Activated CD8-positive, alpha-beta memory T cell treated with anti-CD3 and anti-CD28 coated beads, Interleukin-2, amount 10 ng/mL, durations not matched to agents 7 days and 5 days (primary cell): ENCODE measurements at regions not wholly inside any gene's neighbourhood (a gene's known extent, or its start where the extent isn't known, plus 50 kb on each side); places are given as distances from the start of the nearest gene placed in this dataset.

Experiments used
- ATAC-seq: fragments of 150-1000 bp; cut with Tn5 transposase; one replicate; pipeline ENCODE4 v1.10.0; 2021; ENCODE audit warnings: moderate library complexity
- CTCF ChIA-PET: fragments of 350-600 bp; sonication (Branson Sonifier 250); formaldehyde crosslinking; loops from one replicate; lab custom pipeline; 2021; ENCODE audit warnings: antibody characterized with exemption; lab: Charles Lee
- DNase-seq: peaks from one replicate; pipeline ENCODE4 v3.0.0-alpha.2; 2020
- H3K27ac Mint-ChIP-seq: one replicate; pipeline ENCODE4 v1.8.0; 2021; ENCODE audit warnings: mild to moderate bottlenecking, mixed read lengths
- H3K27me3 Mint-ChIP-seq: one replicate; pipeline ENCODE4 v1.8.0; 2021; ENCODE audit warnings: mixed read lengths
- H3K36me3 Mint-ChIP-seq: one replicate; pipeline ENCODE4 v1.8.0; 2021; ENCODE audit warnings: mild to moderate bottlenecking, mixed read lengths
- H3K4me1 Mint-ChIP-seq: one replicate; pipeline ENCODE4 v1.8.0; 2021; ENCODE audit warnings: mixed read lengths
- H3K4me3 Mint-ChIP-seq: one replicate; pipeline ENCODE4 v1.8.0; 2021; ENCODE audit warnings: mild to moderate bottlenecking, moderate library complexity, mixed read lengths
- H3K9me3 Mint-ChIP-seq: one replicate; pipeline ENCODE4 v1.8.0; 2022; ENCODE audit warnings: low read depth, mixed read lengths

DNA sequence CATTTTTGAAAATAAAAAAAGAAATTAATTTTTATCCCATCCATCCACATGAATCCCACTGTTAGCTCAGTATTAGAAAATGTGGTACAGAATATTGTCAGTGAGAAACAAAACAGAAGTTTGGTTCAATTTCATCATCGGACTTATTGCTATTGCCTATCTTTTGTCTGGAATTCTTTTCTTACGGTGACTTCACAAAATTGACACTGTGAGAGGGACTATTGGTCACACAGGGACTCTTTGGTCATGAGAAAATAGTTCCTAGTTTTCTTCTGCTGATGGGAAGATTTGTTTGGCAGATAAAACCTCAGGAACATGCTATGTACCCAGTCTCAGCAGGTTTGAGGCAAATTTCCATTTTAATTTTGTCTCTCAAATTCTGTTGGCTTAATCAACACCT is 186.2 kb upstream of the ELL2 start:
- Mint-ChIP-seq H3K4me1 (peaks cover 3% of the 10 kb centered on the region), H3K9me3 (no peaks in the 10 kb centered on the region), H3K4me3 (no peak overlapping the region), H3K27ac (no peak overlapping the region), H3K36me3 (no peaks in the 10 kb centered on the region), H3K27me3 (peaks cover 6% of the 10 kb centered on the region)
- ATAC-seq, result no peak
- CTCF ChIA-PET, result interaction anchor here (0.9 kb wide), 1 partner anchor 51 kb away, joined by 3 read pairs; no protein-coding TSS in a partner anchor
- DNase-seq, result no peak

DNA sequence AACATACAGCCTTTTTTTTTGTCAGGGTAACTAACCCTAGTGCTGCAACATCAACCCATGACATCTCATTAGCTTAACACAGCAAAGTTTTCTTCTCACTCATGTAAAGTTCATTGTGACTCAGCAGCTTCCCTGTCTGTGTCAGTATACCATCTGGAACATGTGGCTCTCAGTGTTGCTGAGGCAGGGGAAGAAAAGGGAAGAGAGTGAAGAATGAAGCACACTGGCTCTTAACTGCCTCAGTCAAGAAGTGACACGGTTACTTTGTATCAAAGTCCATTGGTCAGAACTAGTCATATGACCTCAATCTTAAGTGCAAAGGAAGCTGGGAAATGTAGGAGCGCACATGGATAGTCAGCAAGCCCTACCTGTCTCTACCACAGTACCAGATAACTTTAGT is 185.0 kb upstream of the ELL2 start:
- Mint-ChIP-seq H3K9me3 (no peaks in the 10 kb centered on the region), H3K27me3 (peaks cover 6% of the 10 kb centered on the region), H3K4me1 (peaks cover 3% of the 10 kb centered on the region), H3K4me3 (no peak overlapping the region), H3K27ac (no peak overlapping the region), H3K36me3 (no peaks in the 10 kb centered on the region)
- DNase-seq (no peak), ATAC-seq (no peak)
- CTCF ChIA-PET, result no interaction called here

DNA sequence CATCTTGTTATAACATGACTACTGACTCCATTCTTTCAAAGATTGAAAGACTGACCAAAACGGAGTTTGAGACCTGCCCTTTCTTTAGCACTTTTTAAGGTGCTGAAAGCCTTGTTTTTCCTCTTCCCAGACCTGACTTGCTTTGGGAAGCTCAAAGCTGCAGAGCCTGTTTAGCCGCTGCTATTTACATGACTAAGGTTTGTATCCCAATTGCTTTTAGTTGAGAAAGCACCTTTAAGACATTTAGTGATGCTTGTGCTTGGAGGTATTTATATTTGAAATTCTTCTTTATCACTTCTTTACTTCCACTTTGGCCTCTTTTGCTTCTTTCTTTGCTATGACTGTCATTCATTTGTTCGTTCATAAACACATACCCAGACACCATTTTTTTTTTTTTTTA is 182.6 kb upstream of the ELL2 start:
- Mint-ChIP-seq H3K4me3 (no peak overlapping the region), H3K9me3 (no peaks in the 10 kb centered on the region), H3K27ac (no peak overlapping the region), H3K27me3 (peaks cover 13% of the 10 kb centered on the region), H3K4me1 (peaks cover 3% of the 10 kb centered on the region), H3K36me3 (no peaks in the 10 kb centered on the region)
- no peak for ATAC-seq
- DNase-seq, result no peak
- CTCF ChIA-PET, result no interaction called here

DNA sequence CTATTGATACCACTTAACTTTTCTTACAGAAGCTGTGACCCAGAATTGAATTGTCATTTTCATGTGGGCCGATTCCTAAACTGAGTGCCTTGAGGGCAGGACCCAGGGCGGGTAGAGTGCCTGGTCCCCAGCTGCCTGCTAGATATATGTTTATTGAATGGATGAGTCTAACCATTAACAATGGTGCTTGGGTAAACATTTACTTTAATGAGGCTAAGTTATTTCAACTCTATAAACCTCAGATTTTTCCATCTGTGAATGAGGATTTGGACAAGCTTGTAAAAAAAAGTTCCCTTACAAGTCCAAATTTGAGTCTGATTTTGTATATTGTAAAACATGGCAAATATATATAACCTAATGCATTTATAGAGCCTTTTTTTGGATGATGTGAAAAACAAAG is 181.8 kb upstream of the ELL2 start:
- ATAC-seq, result no peak
- Mint-ChIP-seq H3K27ac (no peak overlapping the region), H3K36me3 (no peaks in the 10 kb centered on the region), H3K4me1 (peaks cover 3% of the 10 kb centered on the region), H3K9me3 (no peaks in the 10 kb centered on the region), H3K4me3 (no peak overlapping the region), H3K27me3 (peaks cover 16% of the 10 kb centered on the region)
- DNase-seq, result no peak
- CTCF ChIA-PET, result interaction anchor here (0.6 kb wide), 1 partner anchor 579 kb away, joined by 3 read pairs; no protein-coding TSS in a partner anchor

DNA sequence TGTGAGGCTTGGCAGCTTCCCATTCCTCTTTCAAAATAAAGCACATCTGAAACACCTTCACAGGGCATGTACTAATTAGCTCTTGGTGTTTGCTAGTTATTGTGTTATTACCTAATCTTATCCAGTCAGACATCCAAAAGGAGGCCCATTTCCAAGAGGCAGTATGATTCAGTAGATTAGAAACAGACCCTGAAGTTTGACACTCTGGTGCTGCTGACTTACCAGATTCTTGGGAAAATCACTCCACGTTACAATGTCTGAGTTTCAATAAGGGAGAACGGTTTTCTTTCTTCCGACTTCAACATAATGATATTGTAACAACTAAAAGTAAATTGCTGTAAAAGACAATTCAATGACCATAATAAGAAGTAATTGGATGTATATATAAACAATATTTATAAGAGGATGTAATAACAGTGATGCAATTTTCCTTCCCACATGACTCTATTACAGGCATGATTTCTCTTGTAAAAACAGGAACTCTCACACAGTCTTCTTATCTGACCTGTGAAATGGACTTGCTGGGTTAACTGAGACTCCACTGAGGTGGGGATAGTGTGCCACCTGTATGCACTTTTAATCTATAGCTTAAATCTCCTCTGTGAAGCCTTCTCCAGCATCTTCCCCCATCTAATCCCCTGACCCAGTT is 181.3 kb upstream of the ELL2 start:
- Mint-ChIP-seq H3K36me3 (no peaks in the 10 kb centered on the region), H3K4me1 (peaks cover 3% of the 10 kb centered on the region), H3K27me3 (peaks cover 19% of the 10 kb centered on the region), H3K9me3 (no peaks in the 10 kb centered on the region), H3K4me3 (no peak overlapping the region), H3K27ac (no peak overlapping the region)
- CTCF ChIA-PET, result interaction anchor here (0.6 kb wide), 1 partner anchor 579 kb away, joined by 3 read pairs; no protein-coding TSS in a partner anchor
- DNase-seq, result no peak
- ATAC-seq, result no peak

DNA sequence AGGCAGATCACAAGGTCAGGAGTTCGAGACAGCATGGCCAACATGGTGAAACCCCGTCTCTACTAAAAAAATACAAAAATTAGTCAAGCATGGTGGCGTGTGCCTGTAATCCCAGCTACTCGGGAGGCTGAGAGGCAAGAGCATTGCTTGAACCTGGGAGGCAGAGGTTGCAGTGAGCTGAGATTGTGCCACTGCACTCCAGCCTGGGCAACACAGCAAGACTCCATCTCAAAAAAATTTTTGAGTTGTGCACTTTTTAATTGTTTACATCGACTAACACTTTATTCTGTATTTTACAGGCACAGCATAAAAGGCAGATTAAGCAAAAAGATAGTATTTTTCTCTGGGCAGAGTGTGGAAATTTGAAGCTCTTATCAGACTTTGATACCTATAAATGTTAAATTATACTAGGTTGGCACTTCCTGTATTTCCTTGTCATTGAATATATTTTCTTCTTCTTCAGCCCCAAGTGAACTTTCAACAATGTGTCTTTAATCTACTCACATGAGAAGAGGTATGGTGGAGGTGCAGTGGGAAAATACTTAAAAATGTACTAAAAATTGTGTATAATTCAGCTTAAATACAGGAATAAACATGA is 180.6 kb upstream of the ELL2 start:
- Mint-ChIP-seq H3K4me3 (no peak overlapping the region), H3K27me3 (peaks cover 21% of the 10 kb centered on the region), H3K36me3 (no peaks in the 10 kb centered on the region), H3K27ac (no peak overlapping the region), H3K4me1 (peaks cover 3% of the 10 kb centered on the region), H3K9me3 (no peaks in the 10 kb centered on the region)
- DNase-seq (no peak), ATAC-seq (no peak)
- CTCF ChIA-PET, result no interaction called here

DNA sequence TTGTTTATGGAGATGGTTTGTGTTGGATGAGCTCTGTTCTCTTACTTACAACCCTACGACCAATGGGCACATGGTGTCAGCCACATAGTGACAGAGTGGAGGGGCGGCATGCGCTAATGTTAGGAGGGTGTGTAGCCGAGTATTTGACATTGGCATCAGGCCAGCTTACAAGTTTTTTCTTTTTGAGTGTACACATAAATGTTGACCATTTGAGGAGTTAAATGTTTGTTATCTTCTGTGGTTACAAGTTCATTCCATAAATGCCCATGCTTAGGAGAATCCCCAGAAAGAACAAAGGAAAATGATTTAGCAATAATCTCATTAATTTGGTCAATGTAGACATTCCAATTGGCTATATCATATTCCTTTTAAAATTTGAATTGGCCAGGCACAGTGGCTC is 180.1 kb upstream of the ELL2 start:
- DNase-seq (no peak), ATAC-seq (no peak)
- no peaks in the 10 kb centered on the region for H3K36me3 Mint-ChIP-seq
- H3K9me3 Mint-ChIP-seq, result no peaks in the 10 kb centered on the region
- H3K27me3 Mint-ChIP-seq, result peaks cover 23% of the 10 kb centered on the region
- peaks cover 3% of the 10 kb centered on the region for H3K4me1 Mint-ChIP-seq
- CTCF ChIA-PET, result no interaction called here
- H3K4me3 Mint-ChIP-seq, result no peak overlapping the region
- H3K27ac Mint-ChIP-seq, result no peak overlapping the region

DNA sequence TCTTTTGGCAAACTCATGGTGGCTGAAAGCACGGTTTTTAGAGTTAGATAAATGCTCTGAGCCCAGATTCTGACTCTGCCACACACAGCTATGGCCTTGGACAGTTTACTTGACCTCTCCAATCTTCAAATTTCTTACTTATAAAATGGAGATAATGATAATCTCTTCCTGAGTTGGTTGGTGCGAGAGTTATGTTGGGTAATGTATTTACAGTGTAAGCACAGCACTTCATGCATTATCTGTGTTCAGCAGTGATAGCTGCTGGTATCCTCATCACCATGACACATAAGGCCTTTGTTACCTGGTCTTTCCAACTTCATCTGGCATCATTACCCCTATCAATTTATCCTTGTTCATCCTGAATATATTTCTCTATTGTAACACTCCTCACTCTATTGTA is 178.8 kb upstream of the ELL2 start:
- CTCF ChIA-PET, result no interaction called here
- Mint-ChIP-seq H3K27me3 (peaks cover 28% of the 10 kb centered on the region), H3K9me3 (no peaks in the 10 kb centered on the region), H3K27ac (no peak overlapping the region), H3K4me1 (no peaks in the 10 kb centered on the region), H3K36me3 (no peaks in the 10 kb centered on the region), H3K4me3 (no peak overlapping the region)
- ATAC-seq, result no peak
- no peak for DNase-seq

DNA sequence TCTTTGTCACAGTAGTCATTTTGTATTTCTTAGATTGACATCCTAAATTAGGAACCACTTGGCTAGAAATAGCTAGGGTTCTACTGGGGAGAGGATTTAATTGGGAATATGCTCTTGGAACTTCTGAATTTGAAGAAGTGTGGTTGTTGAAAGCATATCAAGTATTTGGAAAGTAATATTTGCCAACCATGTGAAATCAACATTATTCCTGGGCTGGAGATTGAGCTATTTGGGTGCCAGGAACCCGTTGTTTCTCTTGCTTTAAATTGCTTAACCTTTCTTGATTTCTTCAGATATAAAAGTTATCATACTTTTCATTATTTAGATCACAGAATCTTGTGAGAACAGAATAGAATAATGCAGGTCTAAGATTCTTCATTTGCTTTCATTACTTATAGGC is 178.4 kb upstream of the ELL2 start:
- no peak for ATAC-seq
- CTCF ChIA-PET, result no interaction called here
- no peaks in the 10 kb centered on the region for H3K4me1 Mint-ChIP-seq

DNA sequence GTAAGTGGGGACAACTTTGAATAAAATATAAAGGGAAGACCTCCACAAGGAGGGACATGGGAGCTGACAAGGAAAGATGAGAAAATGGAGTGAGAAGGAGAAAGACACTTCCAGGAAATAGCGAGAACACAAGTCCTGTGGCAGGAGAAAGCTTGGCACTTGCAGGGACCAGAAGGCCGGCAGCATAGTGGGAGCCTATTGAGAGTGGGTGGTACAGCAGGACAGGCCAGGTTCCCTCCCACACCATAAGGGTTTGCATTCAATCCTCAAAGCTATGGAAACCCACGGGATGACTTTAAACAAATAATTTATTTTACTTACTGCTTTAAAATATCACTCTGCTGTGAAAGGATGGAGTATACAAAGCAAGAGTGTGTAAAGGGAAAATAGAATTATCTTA is 173.2 kb upstream of the ELL2 start:
- no peaks in the 10 kb centered on the region for H3K4me1 Mint-ChIP-seq
- H3K27me3 Mint-ChIP-seq, result peaks cover 26% of the 10 kb centered on the region
- CTCF ChIA-PET, result interaction anchor here (1.3 kb wide), 1 partner anchor 19 kb away, joined by 3 read pairs; no protein-coding TSS in a partner anchor
- no peak overlapping the region for H3K4me3 Mint-ChIP-seq
- no peaks in the 10 kb centered on the region for H3K36me3 Mint-ChIP-seq
- DNase-seq (no peak), ATAC-seq (no peak)
- H3K9me3 Mint-ChIP-seq, result no peaks in the 10 kb centered on the region
- H3K27ac Mint-ChIP-seq, result no peak overlapping the region

More for the DNA sequence above, 178.4 kb upstream of the ELL2 start:
- H3K36me3 Mint-ChIP-seq, result no peaks in the 10 kb centered on the region
- no peak for DNase-seq
- H3K27me3 Mint-ChIP-seq, result peaks cover 28% of the 10 kb centered on the region
- H3K27ac Mint-ChIP-seq, result no peak overlapping the region
- H3K4me3 Mint-ChIP-seq, result no peak overlapping the region
- H3K9me3 Mint-ChIP-seq, result no peaks in the 10 kb centered on the region

DNA sequence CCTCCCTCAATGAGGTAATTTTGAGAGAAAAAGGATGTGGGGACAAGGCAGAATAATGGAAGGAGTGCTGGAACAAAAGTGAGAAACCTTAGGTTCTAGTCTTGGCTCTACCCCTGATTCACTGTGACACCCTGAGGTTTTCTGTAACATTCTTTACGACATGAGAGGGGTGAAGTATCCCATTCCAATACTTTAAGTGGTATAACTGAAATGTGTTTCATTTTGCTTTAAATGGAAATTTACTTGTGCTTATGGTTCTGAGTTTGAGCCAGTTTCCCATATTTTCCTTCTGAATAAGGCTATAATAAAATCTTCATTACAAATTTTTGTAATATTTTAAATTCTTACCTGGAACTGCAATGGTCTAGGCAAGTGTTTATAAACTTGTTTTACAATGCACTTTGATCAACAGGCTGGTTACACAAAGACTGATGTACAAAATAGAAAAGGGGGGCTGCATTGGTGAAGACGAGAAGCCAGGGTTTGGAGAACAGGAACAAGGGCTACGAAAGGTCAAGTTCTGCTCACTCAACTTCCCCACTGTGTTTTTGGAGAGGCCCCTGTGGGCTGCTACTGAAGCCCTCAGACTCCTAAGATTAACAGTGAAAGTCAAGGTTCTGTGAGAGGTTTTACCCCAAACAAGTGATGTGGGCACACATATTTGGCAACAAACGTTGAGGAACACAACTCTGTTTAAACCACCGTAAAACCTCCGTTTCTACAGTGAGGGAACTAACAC is 171.9 kb upstream of the ELL2 start:
- Mint-ChIP-seq H3K9me3 (no peaks in the 10 kb centered on the region), H3K4me3 (no peak overlapping the region), H3K27ac (no peak overlapping the region), H3K4me1 (no peaks in the 10 kb centered on the region), H3K36me3 (no peaks in the 10 kb centered on the region), H3K27me3 (peaks cover 23% of the 10 kb centered on the region)
- no peak for DNase-seq
- CTCF ChIA-PET, result no interaction called here
- ATAC-seq, result no peak

DNA sequence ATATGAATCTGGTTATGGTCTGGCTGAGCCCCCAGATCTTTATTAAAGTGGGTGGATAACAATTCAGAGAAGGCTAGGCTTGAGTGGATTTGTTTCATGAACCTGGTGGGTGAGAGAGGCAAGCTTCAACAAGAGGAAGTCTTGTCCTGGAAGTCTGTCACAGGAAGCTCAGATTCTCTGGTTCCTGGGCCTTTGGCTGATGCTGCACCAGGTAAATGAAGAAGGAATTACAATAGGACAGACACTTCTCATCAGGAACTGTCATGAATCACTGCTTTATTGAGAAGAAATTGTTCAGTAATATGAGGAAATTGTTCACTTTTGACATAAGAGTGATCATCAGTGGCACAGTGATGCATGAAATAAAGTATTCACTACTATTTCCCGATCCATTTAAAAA is 167.6 kb upstream of the ELL2 start:
- H3K9me3 Mint-ChIP-seq, result no peaks in the 10 kb centered on the region
- H3K4me3 Mint-ChIP-seq, result no peak overlapping the region
- CTCF ChIA-PET, result interaction anchor here (0.8 kb wide), 1 partner anchor 48 kb away, joined by 3 read pairs; no protein-coding TSS in a partner anchor
- no peak for ATAC-seq
- no peaks in the 10 kb centered on the region for H3K36me3 Mint-ChIP-seq
- H3K27me3 Mint-ChIP-seq, result peaks cover 27% of the 10 kb centered on the region
- DNase-seq, result no peak
- no peaks in the 10 kb centered on the region for H3K4me1 Mint-ChIP-seq
- H3K27ac Mint-ChIP-seq, result no peak overlapping the region

DNA sequence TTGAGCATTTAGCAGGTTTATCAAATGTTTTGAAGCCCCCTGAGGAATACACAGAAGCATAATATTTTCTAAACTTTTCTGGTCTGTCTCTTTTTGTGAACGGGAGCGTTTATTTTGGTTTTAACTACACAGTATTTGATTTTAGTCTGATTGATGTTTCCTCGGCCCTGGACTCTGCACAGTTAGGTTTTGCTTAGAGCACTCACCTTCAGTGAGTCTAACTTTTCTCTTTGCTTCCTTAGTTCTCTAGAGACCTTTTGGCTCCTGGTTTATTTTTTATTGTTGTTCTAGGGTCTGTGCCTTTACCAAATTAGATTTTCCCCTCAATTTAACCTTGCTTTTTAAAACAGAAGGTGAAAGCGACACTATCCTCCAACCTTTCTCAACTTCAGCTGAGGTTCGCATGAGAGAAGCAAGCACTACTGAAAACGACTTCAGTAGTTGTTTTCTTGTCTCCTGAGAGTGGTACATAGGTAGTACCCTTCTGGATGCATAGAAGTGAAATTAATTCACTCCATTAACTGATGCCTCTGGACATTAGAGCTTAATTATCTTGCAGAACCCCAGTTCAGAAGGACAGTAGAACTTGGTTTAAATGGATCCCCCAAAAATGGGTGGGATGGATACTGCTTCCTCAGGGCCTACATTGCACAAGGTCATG is 166.7 kb upstream of the ELL2 start:
- ATAC-seq, result no peak
- H3K4me3 Mint-ChIP-seq, result no peak overlapping the region
- no peaks in the 10 kb centered on the region for H3K36me3 Mint-ChIP-seq
- H3K4me1 Mint-ChIP-seq, result no peaks in the 10 kb centered on the region
- no peaks in the 10 kb centered on the region for H3K9me3 Mint-ChIP-seq
- H3K27ac Mint-ChIP-seq, result no peak overlapping the region
- DNase-seq, result no peak
- CTCF ChIA-PET, result interaction anchor here (0.8 kb wide), 1 partner anchor 47 kb away, joined by 3 read pairs; no protein-coding TSS in a partner anchor
- H3K27me3 Mint-ChIP-seq, result peaks cover 27% of the 10 kb centered on the region
